ENCODE measurements at regions not wholly inside any gene's neighbourhood (a gene's known extent, or its start where the extent isn't known, plus 50 kb on each side); places are given as distances from the start of the nearest gene placed in this dataset.

GRCh38 chr9:129501771-129502319, 119.1 kb downstream of the C9orf50 start:
- intact Hi-C loops (cut with DNase I; ENCODE audit: low total_unique reads): no loop called here
- Histone ChIP-seq H3K4me1 (peaks cover 31 to 60% (median 44%) of the 10 kb centered on the region in 4 donors), H3K27ac (peak overlapping the region in 3 of 5 donors; percentile 6 to 45 (median 39)), H3K9me3 (no peaks in the 10 kb centered on the region), H3K36me3 (peaks cover 4 to 32% (median 18%) of the 10 kb centered on the region in 4 donors), H3K27me3 (no peaks in the 10 kb centered on the region), H3K4me3 (no peak overlapping the region)
- DNase-seq: peak in 1 of 2 donors; percentile 64
- TF ChIP-seq POLR2AphosphoS5 (IDR thresholded peaks at IDR 0.05) (no peak), CTCF (IDR thresholded peaks at IDR 0.05) (no peak), POLR2A (IDR thresholded peaks at IDR 0.05) (no peak), EP300 (IDR thresholded peaks at IDR 0.05) (no peak)
- WGBS, 5 donors: 33 to 49% (median 47%) methylated on average over 4 of the region's 4 CpGs

- Histone ChIP-seq H3K27ac (peak overlapping the region; percentile 0 to 100 (median 100)), H3K36me3 (peaks cover 4 to 32% (median 18%) of the 10 kb centered on the region in 4 donors), H3K27me3 (no peaks in the 10 kb centered on the region), H3K4me1 (peaks cover 37 to 61% (median 49%) of the 10 kb centered on the region in 4 donors), H3K9me3 (no peaks in the 10 kb centered on the region), H3K4me3 (no peak overlapping the region)
- intact Hi-C loops (cut with DNase I; ENCODE audit: low total_unique reads): no loop called here
- TF ChIP-seq POLR2AphosphoS5 (IDR thresholded peaks at IDR 0.05): no peak
- no peak for TF ChIP-seq CTCF (IDR thresholded peaks at IDR 0.05)
- WGBS, 5 donors: 72 to 86% (median 83%) methylated on average over 11 to 12 of the region's 12 CpGs
- DNase-seq: no peak
These were observed 119.8 kb downstream of the C9orf50 start for GRCh38 chr9:129500863-129501770.

GRCh38 chr9:129500161-129500862, 120.6 kb downstream of the C9orf50 start:
- Histone ChIP-seq H3K27ac (peak overlapping the region; percentile 0 to 100 (median 100)), H3K4me1 (peaks cover 45 to 68% (median 57%) of the 10 kb centered on the region in 4 donors)
- peak in 1 of 2 donors; percentile 77 for DNase-seq

More at GRCh38 chr9:129500161-129500862, 120.6 kb downstream of the C9orf50 start:
- H3K4me3 ChIP-seq: no peak overlapping the region
- H3K27me3 ChIP-seq: no peaks in the 10 kb centered on the region
- no peak for TF ChIP-seq POLR2A (IDR thresholded peaks at IDR 0.05)
- no peak for TF ChIP-seq POLR2AphosphoS5 (IDR thresholded peaks at IDR 0.05)
- no peak for TF ChIP-seq EP300 (IDR thresholded peaks at IDR 0.05)
- no peak for TF ChIP-seq CTCF (IDR thresholded peaks at IDR 0.05)
- 49 to 62% (median 56%) methylated on average over 18 of the region's 18 CpGs for WGBS, 5 donors
- intact Hi-C loops (cut with DNase I; ENCODE audit: low total_unique reads): no loop called here
- H3K36me3 ChIP-seq: peaks cover 4 to 25% (median 16%) of the 10 kb centered on the region in 4 donors
- no peaks in the 10 kb centered on the region for H3K9me3 ChIP-seq
